HG02610 (cell line): ENCODE measurements at regions not wholly inside any gene's neighbourhood (a gene's known extent, or its start where the extent isn't known, plus 50 kb on each side); places are given as distances from the start of the nearest gene placed in this dataset.

Source experiments
- ATAC-seq: cut with Tn5 transposase; IDR thresholded peaks from one replicate; pipeline ENCODE4 v1.9.1; 2021; ENCODE audit warnings: mild to moderate bottlenecking, moderate library complexity; ENCODE audit not compliant: unreplicated experiment

DNA sequence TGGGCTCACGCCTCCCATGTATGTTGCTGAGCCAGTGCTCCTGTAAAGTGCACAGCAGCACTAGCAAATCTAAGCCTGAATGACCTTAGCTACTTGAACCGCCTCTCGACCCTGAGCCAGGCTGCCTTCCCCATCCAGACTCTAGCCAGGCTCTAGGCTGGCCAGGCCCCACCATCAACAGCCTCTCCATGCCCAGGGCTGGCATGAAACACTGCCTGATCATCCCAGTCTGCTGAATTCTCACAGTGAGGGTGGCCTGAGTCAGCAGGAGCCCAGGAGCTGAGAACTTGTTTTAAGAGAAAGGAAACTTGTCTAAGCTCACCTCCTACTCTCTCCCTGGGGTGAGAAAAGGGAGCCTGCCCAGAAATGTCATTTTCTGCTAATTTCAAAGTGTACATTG, 733.3 kb downstream of the PTPRU start:
- ATAC-seq = no peak

DNA sequence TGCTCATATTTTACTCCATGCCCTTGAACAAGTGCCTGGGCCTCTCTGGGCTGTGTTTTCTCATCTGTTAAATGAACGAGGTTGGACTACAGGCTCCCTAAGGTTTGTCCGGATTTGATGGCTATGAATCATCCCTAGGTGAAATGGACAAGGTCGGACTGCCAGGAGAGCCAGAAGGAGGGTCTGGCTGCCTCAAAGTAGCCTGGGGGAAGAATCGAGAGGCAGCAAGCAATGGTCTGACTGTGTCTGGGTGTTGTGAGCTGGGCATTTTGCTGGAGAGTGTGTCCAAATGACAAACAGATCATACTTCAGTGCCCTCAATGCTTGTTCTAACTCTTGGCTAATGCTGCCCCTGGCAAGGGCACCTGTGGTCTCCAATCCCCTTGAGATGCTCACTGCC, 730.9 kb downstream of the PTPRU start:
- no peak for ATAC-seq

DNA sequence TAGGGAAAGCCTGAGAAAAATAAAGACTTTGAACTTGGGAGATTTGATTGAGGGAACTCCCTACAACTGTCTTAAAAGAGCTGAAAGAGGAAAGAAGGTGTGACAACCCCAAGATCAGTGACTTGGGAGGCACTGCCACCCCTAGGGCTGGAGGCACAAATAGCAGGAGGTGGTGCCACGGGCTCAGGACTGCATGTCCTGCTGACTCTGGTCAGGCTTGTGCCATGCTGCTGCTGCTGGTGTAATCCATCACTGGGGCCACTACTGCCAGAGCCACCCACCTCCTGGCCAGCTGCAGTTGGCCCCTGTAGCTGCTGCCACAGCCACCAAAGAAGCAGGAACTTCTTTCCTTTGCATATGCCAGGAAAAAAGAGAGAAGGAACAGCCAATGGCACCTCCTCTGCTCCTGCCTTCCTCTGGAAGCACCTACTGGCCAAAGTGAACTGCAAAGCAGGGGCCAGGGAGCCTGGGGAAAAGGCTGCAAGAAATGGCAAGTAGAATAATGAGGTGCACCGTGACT, 730.3 kb downstream of the PTPRU start:
- ATAC-seq = no peak

DNA sequence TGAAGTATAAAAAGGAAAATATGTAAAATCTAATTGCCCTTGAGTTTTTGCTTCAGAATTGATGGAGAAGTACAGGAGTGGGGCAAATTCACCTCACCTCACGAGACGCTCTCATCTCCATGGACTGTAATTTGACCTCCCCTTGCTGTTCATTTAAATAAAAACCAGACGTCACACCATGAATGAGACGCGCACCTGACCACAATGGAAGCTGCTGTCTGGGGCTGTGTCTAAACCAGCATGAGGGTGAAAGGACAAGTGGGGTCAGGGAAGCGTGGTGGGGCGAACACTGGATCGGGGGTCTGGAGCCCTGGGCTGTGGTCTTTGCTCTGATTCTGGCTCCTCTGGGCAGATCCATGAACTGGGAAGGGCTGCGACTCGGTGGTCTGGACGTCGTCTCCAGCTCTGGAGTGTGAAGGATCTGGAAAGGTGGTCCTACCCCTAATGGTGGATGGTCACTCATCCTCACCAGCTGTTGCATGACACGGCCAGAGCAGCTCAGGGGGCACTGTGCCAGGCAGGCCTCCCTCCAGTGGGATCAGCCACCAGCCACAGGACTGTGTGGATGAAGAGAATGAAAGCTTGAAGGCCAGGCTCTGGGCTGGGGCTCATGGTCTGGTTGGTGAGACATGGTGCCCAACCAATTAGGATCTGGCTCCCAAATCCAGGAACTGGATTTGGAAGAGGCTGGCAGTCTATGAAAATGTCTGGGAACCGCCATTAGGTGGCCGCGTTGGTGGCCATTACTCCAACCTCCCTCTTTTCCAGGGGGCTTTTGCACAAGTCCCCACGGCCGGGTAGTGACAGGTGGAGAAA, 728.6 kb downstream of the PTPRU start:
- no peak for ATAC-seq

DNA sequence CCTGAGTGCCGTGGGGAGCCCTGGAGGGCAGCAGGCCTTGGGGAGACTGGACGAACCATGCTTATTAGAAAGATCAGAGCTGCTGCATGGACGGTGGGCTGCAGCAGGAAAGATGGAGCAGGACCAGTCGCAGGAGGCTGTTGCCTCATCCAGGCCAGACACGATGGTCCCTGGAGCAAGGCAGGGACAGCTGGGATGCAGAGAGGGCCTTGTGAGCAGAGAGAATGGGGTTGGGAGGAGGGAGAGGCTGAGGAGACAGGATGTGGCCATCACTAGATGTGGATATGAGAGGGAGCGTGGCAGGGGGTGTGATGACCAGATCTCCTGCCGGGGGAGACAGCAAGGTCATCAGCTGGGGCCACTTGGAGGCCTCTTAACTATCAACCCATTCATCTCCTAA, 727.6 kb downstream of the PTPRU start:
- ATAC-seq = no peak

DNA sequence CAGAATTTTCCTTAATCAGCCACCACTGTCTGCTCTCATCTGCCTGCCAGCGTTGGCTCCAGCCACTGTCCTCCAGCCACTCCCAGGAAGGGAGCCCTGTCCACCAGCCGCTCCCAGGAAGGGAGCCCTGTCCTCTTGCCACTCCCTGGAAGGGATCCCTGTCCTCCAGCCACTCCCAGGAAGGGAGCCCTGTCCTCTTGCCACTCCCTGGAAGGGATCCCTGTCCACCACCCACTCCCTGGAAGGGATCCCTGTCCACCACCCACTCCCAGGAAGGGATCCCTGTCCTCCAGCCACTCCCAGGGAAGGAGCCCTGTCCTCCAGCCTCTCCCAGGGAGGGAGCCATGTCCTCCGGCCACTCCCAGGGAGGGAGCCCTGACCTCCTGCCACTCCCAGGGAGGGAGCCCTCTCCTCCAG, 726.5 kb downstream of the PTPRU start:
- ATAC-seq = no peak

DNA sequence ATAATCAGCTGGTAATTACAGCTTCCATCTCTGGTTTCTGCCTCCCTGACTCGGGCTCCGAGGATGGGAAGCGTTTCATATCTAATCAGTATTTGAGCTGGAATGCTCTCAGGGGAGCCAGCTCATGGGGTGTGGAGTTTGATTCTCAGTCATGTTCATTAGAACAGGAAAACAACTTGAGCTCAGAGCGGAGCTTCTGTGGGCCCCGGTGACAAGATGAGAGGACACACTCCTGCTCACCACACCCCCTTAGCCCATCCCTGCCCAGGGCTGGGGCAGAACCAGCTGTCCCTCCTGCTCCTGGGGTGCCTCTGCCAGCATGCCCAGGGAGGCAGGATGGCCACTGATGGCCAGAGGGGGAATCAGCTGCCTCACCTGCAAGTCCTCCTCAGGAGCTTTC, 726.0 kb downstream of the PTPRU start:
- no peak for ATAC-seq

DNA sequence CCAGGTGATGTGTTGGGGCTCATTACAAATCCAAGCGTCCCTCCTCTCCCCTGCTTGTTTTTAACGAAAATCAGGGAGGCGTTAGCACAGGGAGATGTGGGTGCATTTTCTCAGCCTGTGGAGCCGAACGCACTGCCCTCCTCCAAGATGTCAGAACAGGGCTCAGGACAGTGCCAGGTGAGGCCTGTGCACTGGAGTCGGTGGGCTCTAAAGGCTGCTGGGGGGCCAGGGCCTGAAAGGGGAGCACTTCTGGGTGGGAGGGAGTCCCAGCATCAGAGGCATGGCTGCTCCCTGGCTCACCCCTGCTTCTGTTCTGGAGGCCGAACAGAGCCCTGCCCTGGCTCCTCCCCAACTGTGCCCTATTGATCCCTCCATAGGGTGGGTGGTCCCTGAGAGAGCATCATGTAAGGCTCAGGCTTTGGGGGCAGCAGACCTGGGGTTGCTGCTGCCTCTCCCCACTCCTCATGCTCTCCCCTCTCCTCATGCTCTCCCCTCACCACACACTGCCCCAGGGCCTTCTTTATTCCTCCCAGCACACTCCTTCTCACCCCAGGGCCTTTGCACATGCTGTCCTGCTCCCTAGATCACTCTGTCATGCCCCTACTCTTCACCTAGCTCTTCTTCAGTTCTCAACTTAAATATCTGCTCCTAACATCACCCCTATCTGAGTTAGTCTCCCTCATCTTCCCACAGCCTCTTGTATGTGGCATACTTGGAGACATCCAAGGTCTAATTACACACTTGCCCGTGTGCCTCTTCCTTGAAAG, 725.2 kb downstream of the PTPRU start:
- no peak for ATAC-seq

DNA sequence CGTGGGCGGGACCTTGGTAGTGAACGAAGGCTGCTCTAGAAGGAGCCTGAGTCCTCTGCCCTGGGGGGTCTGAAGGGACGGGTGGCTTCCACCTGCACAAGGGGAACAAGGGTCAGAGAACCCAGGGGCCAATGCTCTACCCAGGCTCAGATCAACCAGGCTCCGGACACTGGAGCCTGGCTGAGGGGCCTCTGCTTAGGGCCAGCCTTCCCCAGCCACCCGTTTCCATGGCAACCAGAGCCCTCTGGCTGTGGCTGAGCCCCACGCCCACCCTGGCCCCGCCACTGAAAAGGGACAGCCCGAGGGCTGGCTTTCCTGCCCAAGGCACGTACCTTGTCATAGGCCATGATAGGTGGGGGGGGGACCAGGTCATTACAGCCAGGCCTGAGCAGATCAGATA, 724.6 kb downstream of the PTPRU start:
- ATAC-seq = no peak

DNA sequence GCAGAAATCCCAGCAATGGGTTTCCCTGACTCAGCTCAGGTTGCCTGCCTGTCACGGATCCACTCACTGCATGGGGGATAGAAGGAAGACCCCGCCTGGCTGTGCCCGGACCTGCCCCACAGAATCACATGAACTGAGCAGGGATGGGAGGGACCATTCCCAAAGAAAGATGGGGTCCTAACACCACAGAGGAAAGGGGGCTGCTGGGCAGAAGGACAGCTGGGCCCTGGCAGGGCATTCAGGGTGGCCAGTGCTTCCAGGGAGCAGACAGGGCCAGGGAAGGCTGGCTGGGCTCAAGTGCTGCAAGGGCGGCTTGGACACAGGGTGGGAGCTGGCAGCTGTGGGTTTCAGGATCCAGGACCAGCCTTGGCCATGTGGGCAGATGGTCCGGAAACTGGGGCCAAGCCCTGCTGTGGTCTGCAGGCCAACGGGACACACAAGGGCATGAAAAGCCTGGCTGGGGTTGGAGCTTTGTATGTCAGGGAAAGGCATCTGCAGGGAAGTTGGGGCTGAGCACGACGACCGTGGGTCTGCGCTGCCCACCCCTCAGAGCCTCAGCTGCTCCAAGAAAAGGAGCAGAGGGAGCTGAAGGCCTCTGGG, 723.9 kb downstream of the PTPRU start:
- ATAC-seq = no peak

DNA sequence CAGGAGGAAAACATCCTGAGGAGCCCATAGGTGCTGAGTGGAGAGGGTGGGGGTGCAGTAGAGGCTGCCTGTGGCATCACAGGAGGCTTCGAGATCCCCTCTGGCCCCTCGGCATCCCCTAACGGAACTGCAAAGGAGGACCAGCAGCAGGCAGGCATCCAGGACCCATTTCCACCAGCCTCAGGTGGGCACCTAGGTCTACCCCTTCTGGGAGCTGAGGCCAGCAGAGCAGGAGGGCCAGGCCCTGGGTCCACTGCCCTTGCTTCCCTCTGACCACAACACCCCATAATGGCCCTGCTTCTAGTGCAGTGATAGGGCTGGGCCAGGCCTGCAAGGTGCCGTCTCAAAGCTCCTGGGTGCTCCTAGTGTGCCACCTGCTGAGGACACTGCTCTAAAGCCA, 723.0 kb downstream of the PTPRU start:
- ATAC-seq = no peak

DNA sequence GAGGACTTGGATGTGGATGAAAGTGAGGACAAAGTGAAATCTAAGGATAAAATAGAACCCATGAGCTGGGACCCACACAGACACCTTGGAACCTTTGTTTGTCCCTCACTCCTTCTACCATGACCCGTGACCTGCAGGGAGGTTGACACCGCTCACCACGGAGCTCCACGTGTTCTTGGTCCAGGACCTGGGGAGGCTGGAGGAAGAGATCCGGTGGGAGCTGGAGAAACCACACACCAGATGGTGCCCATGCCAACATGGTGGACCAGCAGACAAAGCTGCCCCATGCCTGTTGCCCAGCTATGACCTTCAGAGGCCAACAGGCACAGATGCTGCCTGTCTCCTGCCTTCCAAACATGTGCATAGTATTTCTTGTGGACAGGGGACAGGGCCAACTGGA, 721.9 kb downstream of the PTPRU start:
- no peak for ATAC-seq

DNA sequence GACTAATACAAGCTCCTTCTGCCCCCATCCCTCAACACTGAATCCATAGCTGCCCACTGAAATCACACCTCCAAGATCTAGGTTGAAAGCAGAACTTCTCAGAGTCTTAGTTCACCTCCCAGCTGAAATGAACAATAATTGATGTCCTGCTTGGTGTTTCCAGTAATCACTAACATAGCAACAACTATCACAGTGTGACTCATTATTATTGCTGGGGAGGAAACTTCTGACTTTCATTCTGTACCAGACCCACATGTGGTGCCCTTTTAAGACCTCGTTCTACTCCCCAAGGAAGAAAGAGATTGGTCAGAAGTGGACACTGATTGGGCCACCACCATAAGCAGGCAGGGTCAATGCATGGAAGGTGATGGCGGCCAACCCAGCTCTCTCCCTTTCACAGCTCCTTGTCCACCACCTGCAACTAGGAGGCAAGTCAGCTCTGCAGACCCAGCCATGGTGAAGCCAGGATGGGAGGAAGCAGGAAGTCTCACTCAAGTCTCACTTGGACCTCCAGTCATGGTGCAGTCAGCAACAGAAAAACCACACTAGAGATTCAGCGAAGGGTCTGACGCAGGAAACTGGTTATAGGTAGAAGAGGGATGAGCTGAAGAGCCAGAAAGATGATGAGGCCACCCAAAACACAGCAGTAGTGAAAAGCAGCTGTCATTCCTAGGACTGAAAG, 720.2 kb downstream of the PTPRU start:
- no peak for ATAC-seq

DNA sequence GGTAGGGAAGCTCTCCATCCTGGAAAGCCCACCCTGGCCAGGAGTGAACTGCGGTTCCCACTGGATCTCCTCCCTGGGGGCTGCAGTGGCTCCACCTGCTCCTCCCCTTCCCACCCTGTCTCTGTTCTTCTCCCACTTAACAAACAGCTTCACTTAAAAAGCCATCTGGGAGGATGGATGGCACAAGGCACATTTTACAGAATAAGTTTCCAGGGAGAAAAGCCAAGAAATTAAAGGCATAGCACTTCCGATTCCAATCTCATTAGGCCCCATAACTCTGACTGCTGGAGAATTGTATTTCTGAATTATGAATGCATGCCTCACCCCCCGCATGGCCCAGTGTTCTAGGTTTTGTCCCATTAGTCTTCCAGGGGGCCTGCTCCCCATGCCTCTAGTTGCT, 718.3 kb downstream of the PTPRU start:
- ATAC-seq = no peak

DNA sequence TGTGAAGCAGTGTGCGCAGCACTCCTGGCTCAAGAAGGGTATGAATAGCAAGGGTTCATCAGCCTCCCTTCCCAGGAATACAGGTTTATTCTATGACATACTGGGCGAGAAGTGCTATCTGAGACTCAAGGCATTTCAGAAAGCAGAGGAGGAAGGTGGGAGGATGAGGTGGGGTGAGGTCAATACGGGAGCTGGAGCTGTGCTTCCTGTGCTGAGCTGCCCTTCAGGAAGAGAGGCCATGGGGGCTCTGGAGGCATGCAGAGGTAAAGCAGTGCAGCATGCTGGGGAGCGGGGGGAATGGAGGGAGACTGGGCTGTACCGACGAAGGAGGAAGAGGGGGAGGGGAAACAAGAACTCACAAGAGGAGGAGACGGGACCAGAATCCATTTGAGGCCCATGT, 717.6 kb downstream of the PTPRU start:
- ATAC-seq = no peak

DNA sequence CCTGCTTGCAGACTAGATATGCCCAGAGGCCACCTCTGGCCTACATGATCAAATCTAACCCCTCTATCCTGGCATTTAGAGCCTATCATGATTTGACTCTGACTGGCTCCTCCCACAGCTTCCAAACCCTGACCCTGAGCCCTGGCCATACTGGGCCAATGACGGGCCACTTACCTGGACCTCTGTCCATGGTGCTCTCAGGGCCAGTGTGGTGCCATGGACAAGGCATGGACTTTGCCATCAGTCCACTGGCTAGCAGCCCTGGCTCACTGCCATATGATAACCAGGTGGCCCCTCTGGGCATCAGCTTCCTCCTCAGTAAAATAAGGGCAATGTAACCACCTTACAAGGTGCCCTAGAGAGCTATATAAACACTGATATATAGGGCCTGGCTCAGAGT, 713.4 kb downstream of the PTPRU start:
- no peak for ATAC-seq

DNA sequence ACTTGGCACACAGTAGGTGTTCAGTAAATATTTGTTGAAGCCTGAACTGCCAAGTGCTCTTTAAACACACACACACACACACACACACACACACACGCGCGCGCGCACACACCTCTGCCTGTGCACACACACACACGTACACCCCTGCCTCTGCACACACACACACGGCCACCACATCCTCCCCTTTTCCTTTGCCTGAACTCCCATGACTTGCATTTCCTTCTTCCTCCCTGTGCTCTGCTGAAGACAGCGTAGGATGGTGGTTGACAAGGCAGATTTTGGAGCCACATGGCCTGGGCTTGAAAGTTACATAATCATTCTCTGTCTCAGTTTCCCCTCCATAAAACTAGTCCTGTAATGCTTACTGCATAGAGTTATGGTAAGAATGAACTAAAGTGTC, 712.3 kb downstream of the PTPRU start:
- no peak for ATAC-seq

DNA sequence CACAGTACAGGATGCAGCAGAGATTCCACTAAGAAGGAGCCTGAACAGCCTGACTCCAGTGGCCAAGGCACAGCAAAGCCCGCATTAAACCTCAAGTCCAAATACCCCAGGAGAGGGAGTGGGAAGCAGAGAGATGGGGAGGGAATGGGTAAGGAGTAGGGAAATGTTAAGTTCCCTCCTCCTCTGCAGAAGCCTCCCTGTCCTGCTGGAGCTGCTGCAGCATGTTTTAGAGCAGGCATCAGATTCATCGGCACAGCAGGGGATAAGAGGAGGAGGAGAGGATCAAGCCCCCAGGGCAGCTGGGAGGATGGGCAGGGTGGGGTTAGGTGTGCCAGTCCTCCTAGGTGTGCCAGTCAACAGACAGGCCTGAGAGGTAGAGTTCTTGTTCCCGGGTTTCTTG, 709.7 kb downstream of the PTPRU start:
- no peak for ATAC-seq

DNA sequence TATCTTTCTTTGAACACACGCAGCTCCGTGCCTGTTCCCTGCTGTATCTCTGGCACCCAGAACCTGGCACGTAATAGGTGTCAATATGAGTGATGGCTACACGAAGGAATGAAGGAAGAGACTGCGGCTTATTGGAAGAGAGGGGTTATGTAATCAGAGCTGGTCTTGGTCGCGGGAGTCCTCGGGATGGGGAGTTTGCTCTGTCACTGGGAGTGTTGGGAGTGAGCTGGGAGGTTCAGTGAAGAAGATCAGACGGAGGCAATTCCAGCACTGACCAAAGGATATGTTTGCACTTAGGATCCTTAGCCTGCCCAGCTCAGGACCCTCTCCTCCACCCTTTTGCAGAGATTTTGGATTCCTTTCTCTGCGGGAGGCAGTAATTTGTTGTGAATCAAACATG, 709.1 kb downstream of the PTPRU start:
- no peak for ATAC-seq

DNA sequence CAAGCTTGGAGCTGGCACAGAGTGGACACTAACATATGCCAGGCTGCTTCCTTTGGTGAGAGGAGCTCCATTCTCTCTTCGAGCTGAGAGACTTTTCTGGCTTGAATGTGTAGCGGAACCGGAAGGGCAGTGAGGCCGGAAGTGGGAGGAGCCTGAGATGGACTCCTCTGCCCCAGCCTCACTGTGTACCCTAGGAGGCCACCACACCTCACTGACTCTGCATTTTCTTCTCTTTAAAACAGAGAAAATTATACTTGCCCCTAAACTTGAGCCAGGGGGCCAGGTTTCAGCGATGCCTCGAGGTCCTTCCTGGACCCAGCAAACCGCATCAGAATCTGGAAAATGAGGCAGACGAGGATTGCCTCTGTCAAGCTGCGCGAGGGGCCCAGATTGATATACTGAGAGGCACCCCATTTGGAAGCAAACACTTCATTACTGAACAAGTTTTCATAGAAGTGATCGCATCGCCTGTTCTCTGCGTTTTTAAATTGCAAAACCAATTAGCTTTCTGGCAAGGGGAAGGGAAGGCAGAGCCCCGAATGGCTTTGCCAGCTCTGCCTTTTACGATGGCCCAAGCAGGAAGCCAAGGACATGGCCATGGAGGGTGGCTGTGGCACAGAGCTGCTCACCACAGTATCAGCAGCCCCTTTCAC, 708.1 kb downstream of the PTPRU start:
- ATAC-seq = no peak

DNA sequence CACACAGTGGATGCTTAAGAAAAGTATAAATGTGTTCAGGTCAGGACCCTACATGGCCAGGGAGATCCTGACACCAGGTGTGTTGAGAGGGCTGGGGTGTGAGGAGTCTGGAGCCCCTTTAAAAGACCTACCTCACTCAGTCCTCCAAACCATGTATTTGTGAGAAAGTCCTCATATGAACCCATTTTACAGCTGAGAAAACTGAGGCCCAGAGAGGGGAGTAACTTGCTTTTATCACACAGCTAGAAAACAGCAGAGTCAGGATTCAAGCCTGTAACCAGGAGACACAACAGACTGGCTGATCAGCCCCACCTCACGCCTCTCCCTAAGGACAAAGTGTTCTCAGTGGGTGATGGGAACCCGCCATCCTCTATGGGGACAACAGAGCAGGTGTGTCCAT, 706.7 kb downstream of the PTPRU start:
- no peak for ATAC-seq
